ENCODE measurements at regions not wholly inside any gene's neighbourhood (a gene's known extent, or its start where the extent isn't known, plus 50 kb on each side); places are given as distances from the start of the nearest gene placed in this dataset.
A peak's percentile ranks its signal among the peaks of the same experiment; 100 is the strongest.

GRCh38 chr12:54765652-54766051 is 88.7 kb upstream of the MUCL1 start:
- no peak for DNase-seq (ENCODE audit: low read depth)
- H3K4me3 ChIP-seq (ENCODE audit: low read depth, low read length), result no peak overlapping the region
- no peak for TF ChIP-seq CTCF (conservative IDR thresholded peaks at IDR 0.05; ENCODE audit: low read depth, low read length)

- no peak for TF ChIP-seq CTCF (conservative IDR thresholded peaks at IDR 0.05; ENCODE audit: low read depth, low read length)
- no peak overlapping the region for H3K4me3 ChIP-seq (ENCODE audit: low read depth, low read length)
- no peak for DNase-seq (ENCODE audit: low read depth)
Measured at GRCh38 chr12:54762390-54762789, 91.9 kb upstream of the MUCL1 start.

- peak; percentile 51 for TF ChIP-seq CTCF (conservative IDR thresholded peaks at IDR 0.05; ENCODE audit: low read depth, low read length)
- DNase-seq (ENCODE audit: low read depth), result peak; percentile 46
- H3K4me3 ChIP-seq (ENCODE audit: low read depth, low read length), result no peak overlapping the region
Measured at GRCh38 chr12:54759751-54760150, 94.6 kb upstream of the MUCL1 start.

GRCh38 chr12:54751493-54751892 is 102.8 kb upstream of the MUCL1 start:
- no peak overlapping the region for H3K4me3 ChIP-seq (ENCODE audit: low read depth, low read length)
- no peak for TF ChIP-seq CTCF (conservative IDR thresholded peaks at IDR 0.05; ENCODE audit: low read depth, low read length)
- DNase-seq (ENCODE audit: low read depth), result no peak

- TF ChIP-seq CTCF (conservative IDR thresholded peaks at IDR 0.05; ENCODE audit: low read depth, low read length), result peak; percentile 70
- DNase-seq (ENCODE audit: low read depth), result peak; percentile 73
- H3K4me3 ChIP-seq (ENCODE audit: low read depth, low read length), result no peak overlapping the region
Measured at GRCh38 chr12:54749191-54749818, 101.1 kb upstream of the DCD start.

- TF ChIP-seq CTCF (conservative IDR thresholded peaks at IDR 0.05; ENCODE audit: low read depth, low read length), result no peak
- DNase-seq (ENCODE audit: low read depth), result no peak
- H3K4me3 ChIP-seq (ENCODE audit: low read depth, low read length), result no peak overlapping the region
Measured at GRCh38 chr12:54744590-54744989, 96.4 kb upstream of the DCD start.

- no peak for DNase-seq (ENCODE audit: low read depth)
- no peak for TF ChIP-seq CTCF (conservative IDR thresholded peaks at IDR 0.05; ENCODE audit: low read depth, low read length)
Measured at GRCh38 chr12:54740882-54741281, 92.7 kb upstream of the DCD start.

More at GRCh38 chr12:54740882-54741281, 92.7 kb upstream of the DCD start:
- H3K4me3 ChIP-seq (ENCODE audit: low read depth, low read length), result no peak overlapping the region
